H1 (cell line): ENCODE measurements at regions not wholly inside any gene's neighbourhood (a gene's known extent, or its start where the extent isn't known, plus 50 kb on each side); places are given as distances from the start of the nearest gene placed in this dataset.

Experiments
- NRF1 ChIP-seq: IDR thresholded peaks from 2 replicates; pipeline ENCODE4 v1.6.1; 2011; ENCODE audit warnings: mild to moderate bottlenecking, low read depth, low read length, improper control_type of control experiment
- SIX5 ChIP-seq: IDR thresholded peaks from 2 replicates; pipeline ENCODE4 v1.6.1; 2011; ENCODE audit warnings: mild to moderate bottlenecking, low read depth, low read length
- TAF1 ChIP-seq: IDR thresholded peaks from 2 replicates; pipeline ENCODE4 v1.6.1; 2011; ENCODE audit warnings: mild to moderate bottlenecking, low read depth, low read length
- TF ChIP-seq, protein P1 (sequence below): IDR thresholded peaks from 2 replicates; pipeline ENCODE4 v1.6.1; 2012; ENCODE audit warnings: inconsistent platforms
- TF ChIP-seq, protein P2 (sequence below): IDR thresholded peaks from 2 replicates; pipeline ENCODE4 v1.6.1; 2011; ENCODE audit warnings: low read depth, mild to moderate bottlenecking, low read length; ENCODE audit not compliant: insufficient read depth

DNA sequence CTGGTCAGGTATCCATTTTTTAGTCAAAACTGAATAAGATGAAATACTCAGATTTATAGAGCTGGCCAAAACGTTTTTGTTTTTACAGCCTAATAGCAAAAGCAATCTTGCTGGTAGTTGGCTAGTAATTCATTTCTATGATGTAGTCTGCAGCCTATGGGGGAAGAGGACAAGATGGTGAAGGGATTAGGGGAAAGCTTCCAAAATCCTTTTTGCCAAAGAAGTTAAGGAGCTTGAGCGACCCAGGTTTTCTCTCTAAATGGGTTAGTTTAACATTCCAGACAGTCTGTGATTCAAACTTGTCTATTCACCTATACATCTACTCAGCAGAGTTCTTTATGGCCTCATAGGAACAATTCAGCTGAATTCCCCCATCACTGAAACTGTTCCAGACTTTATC lies 89.8 kb upstream of the SPRY1 start (continued):
- TF ChIP-seq, protein P1, sequence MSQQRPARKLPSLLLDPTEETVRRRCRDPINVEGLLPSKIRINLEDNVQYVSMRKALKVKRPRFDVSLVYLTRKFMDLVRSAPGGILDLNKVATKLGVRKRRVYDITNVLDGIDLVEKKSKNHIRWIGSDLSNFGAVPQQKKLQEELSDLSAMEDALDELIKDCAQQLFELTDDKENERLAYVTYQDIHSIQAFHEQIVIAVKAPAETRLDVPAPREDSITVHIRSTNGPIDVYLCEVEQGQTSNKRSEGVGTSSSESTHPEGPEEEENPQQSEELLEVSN, result no peak
- TF ChIP-seq SIX5, result no peak
- TF ChIP-seq, protein P2, sequence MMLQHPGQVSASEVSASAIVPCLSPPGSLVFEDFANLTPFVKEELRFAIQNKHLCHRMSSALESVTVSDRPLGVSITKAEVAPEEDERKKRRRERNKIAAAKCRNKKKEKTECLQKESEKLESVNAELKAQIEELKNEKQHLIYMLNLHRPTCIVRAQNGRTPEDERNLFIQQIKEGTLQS, result no peak
- no peak for TF ChIP-seq NRF1
- TF ChIP-seq TAF1, result no peak
- TF ChIP-seq, all 59 proteins: peak for 0
